GM12892 (cell line): ENCODE measurements at regions not wholly inside any gene's neighbourhood (a gene's known extent, or its start where the extent isn't known, plus 50 kb on each side); places are given as distances from the start of the nearest gene placed in this dataset.

Experiments used
- POLR2A ChIP-seq: IDR thresholded peaks from 2 replicates; pipeline ENCODE4 v1.6.1; 2011; ENCODE audit warnings: low read depth, low read length, control low read depth
- POLR2AphosphoS5 ChIP-seq: IDR thresholded peaks from 2 replicates; pipeline ENCODE4 v1.6.1; 2011; ENCODE audit warnings: low read depth, low read length, control low read depth

DNA sequence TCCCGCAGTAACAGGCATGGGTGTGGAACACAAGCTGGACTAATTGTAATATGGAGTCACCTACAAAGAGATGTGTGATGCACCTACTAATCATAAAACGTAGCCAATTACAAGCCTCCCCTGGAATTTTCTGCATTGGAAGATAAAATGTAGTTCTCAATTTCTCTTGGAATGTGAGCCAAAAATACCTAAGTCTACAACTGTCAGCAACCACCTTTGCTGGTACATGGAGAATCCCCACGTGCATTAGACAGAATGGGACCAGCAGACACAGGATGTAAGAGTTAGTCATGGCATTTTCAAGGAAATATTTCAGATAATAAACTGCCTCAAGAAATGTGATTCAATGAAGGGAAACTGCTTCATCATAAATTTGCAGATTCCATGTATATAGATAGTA is 85.6 kb upstream of the DCC start:
- no peak for TF ChIP-seq POLR2AphosphoS5
- TF ChIP-seq POLR2A: no peak
